CD4-positive, alpha-beta T cell treated with Interleukin-17A for 1 hour (primary cell): ENCODE measurements at regions not wholly inside any gene's neighbourhood (a gene's known extent, or its start where the extent isn't known, plus 50 kb on each side); places are given as distances from the start of the nearest gene placed in this dataset.

ENCODE experiments used
- DNase-seq: peaks from one replicate; pipeline ENCODE4 v3.0.0-alpha.2; 2020

- no peak for DNase-seq
Observed at GRCh38 chr18:54772056-54772455, 56.2 kb upstream of the RAB27B start.

DNA sequence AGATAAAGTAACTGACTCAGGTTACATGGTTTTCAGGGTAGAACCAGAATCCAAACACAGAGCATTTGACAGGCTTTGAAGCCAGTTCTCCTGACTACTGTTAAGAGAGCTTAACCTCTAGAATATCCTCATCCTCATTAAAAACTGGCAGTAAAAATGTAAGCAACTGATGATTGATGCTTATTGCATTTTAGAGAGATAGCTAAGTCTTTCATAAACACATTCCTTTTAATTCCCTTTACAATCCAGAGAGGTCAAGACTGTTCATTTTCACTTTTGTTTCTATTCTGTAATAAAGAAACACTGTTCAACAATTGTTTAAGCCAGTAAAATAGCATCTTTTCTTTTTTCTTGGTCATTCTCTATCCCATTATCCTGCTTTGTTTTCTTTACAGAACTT is 53.9 kb upstream of the RAB27B start:
- no peak for DNase-seq

- DNase-seq: no peak
Observed at GRCh38 chr18:54774981-54775665, 53.2 kb upstream of the RAB27B start.

GRCh38 chr18:54775686-54776085 is 52.6 kb upstream of the RAB27B start:
- DNase-seq: no peak

GRCh38 chr18:54776282-54776977 is 51.8 kb upstream of the RAB27B start:
- DNase-seq: no peak

GRCh38 chr18:54777118-54777791 is 51.0 kb upstream of the RAB27B start:
- DNase-seq: no peak

DNA sequence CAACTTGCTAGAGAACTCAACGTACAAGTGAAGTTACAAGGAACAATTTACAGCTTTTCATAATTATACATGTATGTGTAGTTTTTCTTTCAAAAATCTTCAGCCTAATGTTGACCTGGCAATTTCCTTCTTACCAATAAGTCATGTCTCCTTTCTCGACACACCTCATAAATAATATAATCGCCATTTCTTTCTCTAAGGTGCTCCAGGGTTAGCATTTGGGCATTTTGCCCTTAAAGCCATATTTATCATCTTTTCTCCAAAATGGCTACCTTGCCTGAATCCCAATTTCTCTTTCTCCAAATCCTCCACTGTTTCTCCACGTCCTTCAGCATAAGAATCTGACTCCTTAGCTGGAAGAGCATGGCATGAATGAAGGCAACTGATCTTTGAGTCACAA is 50.3 kb upstream of the RAB27B start:
- no peak for DNase-seq
